ENCODE measurements at regions not wholly inside any gene's neighbourhood (a gene's known extent, or its start where the extent isn't known, plus 50 kb on each side); places are given as distances from the start of the nearest gene placed in this dataset.

DNA sequence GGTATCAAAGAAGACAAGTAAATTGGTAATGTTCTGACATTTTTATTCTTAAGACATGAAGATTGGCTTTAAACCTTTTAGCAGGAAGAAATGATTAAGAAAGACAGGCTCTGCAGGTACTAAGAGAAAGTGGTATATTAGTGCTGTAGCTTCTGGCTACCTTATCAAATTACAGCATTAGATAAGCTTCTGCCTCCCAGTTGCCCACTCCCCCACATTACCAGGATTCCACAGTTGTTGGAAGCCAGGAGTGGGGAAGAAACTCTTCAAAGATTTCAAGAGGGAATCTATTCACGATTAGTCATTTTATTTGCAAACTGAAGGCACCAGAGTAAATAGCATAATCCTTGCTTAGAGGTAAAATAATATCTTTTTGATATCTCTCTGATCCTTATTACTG lies 274.9 kb downstream of the LMO4 start:
- TF ChIP-seq ARNTL (CRISPR knock-in tag; IDR thresholded peaks at IDR 0.05; ENCODE audit: borderline replicate concordance, low read depth) (no peak), CSDC2 (CRISPR knock-in tag; IDR thresholded peaks at IDR 0.05) (no peak), RARB (CRISPR knock-in tag; IDR thresholded peaks at IDR 0.05) (no peak), ZC3H10 (CRISPR knock-in tag; IDR thresholded peaks at IDR 0.05) (no peak), ZFP3 (CRISPR knock-in tag; IDR thresholded peaks at IDR 0.05) (no peak), ZFP30 (CRISPR knock-in tag; IDR thresholded peaks at IDR 0.05) (no peak), ZNF8 (CRISPR knock-in tag; IDR thresholded peaks at IDR 0.05) (no peak), GLIS3 (CRISPR knock-in tag; IDR thresholded peaks at IDR 0.05) (no peak), ZNF565 (CRISPR knock-in tag; conservative IDR thresholded peaks at IDR 0.05; ENCODE audit: low read depth) (no peak), ISL1 (CRISPR knock-in tag; IDR thresholded peaks at IDR 0.05) (no peak), TCF4 (CRISPR knock-in tag; IDR thresholded peaks at IDR 0.05; ENCODE audit: borderline replicate concordance) (no peak), SNAI2 (CRISPR knock-in tag; IDR thresholded peaks at IDR 0.05) (no peak)
- TF ChIP-seq, protein P1, sequence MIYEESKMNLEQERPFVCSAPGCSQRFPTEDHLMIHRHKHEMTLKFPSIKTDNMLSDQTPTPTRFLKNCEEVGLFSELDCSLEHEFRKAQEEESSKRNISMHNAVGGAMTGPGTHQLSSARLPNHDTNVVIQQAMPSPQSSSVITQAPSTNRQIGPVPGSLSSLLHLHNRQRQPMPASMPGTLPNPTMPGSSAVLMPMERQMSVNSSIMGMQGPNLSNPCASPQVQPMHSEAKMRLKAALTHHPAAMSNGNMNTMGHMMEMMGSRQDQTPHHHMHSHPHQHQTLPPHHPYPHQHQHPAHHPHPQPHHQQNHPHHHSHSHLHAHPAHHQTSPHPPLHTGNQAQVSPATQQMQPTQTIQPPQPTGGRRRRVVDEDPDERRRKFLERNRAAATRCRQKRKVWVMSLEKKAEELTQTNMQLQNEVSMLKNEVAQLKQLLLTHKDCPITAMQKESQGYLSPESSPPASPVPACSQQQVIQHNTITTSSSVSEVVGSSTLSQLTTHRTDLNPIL (CRISPR knock-in tag; IDR thresholded peaks at IDR 0.05; ENCODE audit: low read depth), result no peak
- TF ChIP-seq, protein P2, sequence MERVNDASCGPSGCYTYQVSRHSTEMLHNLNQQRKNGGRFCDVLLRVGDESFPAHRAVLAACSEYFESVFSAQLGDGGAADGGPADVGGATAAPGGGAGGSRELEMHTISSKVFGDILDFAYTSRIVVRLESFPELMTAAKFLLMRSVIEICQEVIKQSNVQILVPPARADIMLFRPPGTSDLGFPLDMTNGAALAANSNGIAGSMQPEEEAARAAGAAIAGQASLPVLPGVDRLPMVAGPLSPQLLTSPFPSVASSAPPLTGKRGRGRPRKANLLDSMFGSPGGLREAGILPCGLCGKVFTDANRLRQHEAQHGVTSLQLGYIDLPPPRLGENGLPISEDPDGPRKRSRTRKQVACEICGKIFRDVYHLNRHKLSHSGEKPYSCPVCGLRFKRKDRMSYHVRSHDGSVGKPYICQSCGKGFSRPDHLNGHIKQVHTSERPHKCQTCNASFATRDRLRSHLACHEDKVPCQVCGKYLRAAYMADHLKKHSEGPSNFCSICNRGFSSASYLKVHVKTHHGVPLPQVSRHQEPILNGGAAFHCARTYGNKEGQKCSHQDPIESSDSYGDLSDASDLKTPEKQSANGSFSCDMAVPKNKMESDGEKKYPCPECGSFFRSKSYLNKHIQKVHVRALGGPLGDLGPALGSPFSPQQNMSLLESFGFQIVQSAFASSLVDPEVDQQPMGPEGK (CRISPR knock-in tag; IDR thresholded peaks at IDR 0.05; ENCODE audit: borderline replicate concordance), result no peak
